GM21786 (cell line): ENCODE measurements at regions not wholly inside any gene's neighbourhood (a gene's known extent, or its start where the extent isn't known, plus 50 kb on each side); places are given as distances from the start of the nearest gene placed in this dataset.
A peak's percentile ranks its signal among the peaks of the same experiment; 100 is the strongest.

ENCODE experiments used
- ATAC-seq: cut with Tn5 transposase; IDR thresholded peaks from one replicate; pipeline ENCODE4 v1.9.1; 2021; ENCODE audit not compliant: unreplicated experiment

- no peak for ATAC-seq
These were observed 89.6 kb upstream of the HNRNPU start for GRCh38 chr1:244953901-244954300.

- ATAC-seq, result peak; percentile 95
These were observed 88.6 kb upstream of the HNRNPU start for GRCh38 chr1:244952940-244953339.

GRCh38 chr1:244952280-244952933 is 88.1 kb upstream of the HNRNPU start:
- ATAC-seq, result peak; percentile 1

GRCh38 chr1:244948416-244948815 is 84.1 kb upstream of the HNRNPU start:
- ATAC-seq, result no peak

- peak; percentile 78 for ATAC-seq
These were observed 80.8 kb upstream of the HNRNPU start for GRCh38 chr1:244945109-244945671.

- ATAC-seq, result peak; percentile 75
These were observed 76.8 kb upstream of the HNRNPU start for GRCh38 chr1:244941121-244941520.

- no peak for ATAC-seq
These were observed 72.8 kb upstream of the HNRNPU start for GRCh38 chr1:244937099-244937498.

- peak; percentile 55 for ATAC-seq
These were observed 56.8 kb upstream of the HNRNPU start for GRCh38 chr1:244920911-244921761.

GRCh38 chr1:244919320-244920282 is 55.3 kb upstream of the HNRNPU start:
- no peak for ATAC-seq

GRCh38 chr1:244918421-244919319 is 54.3 kb upstream of the HNRNPU start:
- ATAC-seq, result peak; percentile 42

GRCh38 chr1:244917073-244917670 is 52.8 kb upstream of the HNRNPU start:
- ATAC-seq, result no peak

- ATAC-seq, result no peak
These were observed 51.4 kb upstream of the HNRNPU start for GRCh38 chr1:244915736-244916135.

GRCh38 chr1:244914761-244915160 is 50.4 kb upstream of the HNRNPU start:
- ATAC-seq, result no peak
